Esophagus squamous epithelium (tissue), 5 donors: ENCODE measurements at regions not wholly inside any gene's neighbourhood (a gene's known extent, or its start where the extent isn't known, plus 50 kb on each side); places are given as distances from the start of the nearest gene placed in this dataset.

Experiments
- DNase-seq: peaks from one replicate; lab custom pipeline; 2025; lab: John Stamatoyannopoulos, UW
- H3K27ac ChIP-seq, 4 donors: fragments of 200-600 bp; sonication (generic); one replicate each; pipeline ENCODE4 v1.5.1; 2016 to 2019; ENCODE audit warnings: mild to moderate bottlenecking in 1 of 4
- H3K27me3 ChIP-seq, 4 donors: fragments of 200-600 bp; sonication (generic); 1 replicate in 3 of 4; 2 replicates in 1 of 4; pipeline versions ENCODE4 v1.5.1 to v1.6.0; 2017 to 2021; ENCODE audit warnings: antibody characterized with exemption in 1 of 4
- H3K36me3 ChIP-seq, 3 donors: fragments of 200-600 bp; sonication (generic); one replicate each; pipeline ENCODE4 v1.5.1; 2016 to 2019
- H3K4me1 ChIP-seq, 3 donors: fragments of 200-600 bp; sonication (generic); one replicate each; pipeline ENCODE4 v1.5.1; 2017 to 2019
- H3K4me3 ChIP-seq, 4 donors: fragments of 200-600 bp; sonication (generic); 1 replicate in 3 of 4; 2 replicates in 1 of 4; pipeline ENCODE4 v1.5.1; 2016 to 2019; ENCODE audit warnings: mild to moderate bottlenecking in 2 of 4, moderate library complexity in 1 of 4
- H3K9me3 ChIP-seq, 3 donors: fragments of 200-600 bp; sonication (generic); one replicate each; pipeline ENCODE4 v1.5.1; 2016 to 2019
- POLR2A ChIP-seq, 4 donors: fragments of 450-650 bp; IDR thresholded peaks; one replicate each; pipeline ENCODE4 v1.6.1; 2017; ENCODE audit warnings: antibody characterized with exemption in 4 of 4, mild to moderate bottlenecking in 4 of 4, moderate library complexity in 3 of 4
- WGBS, 2 donors: methylation state at CpG; one replicate each; pipeline ENCODE4 v1.1.5; 2018; 5-methylcytosine and 5-hydroxymethylcytosine counted together
- intact Hi-C: fragments of 100-400 bp; cut with DNase I; formaldehyde crosslinking; loops from one replicate; pipeline ENCODE4 v1.15.0; 2022
- TF ChIP-seq, protein P1 (sequence below), 6 experiments: fragments of 450-650 bp in 4 of 6; fragments of 200-600 bp in 2 of 6; sonication (generic) in 2 of 6; IDR thresholded peaks; one replicate each; pipeline ENCODE4 v1.5.1; 2016 to 2019; ENCODE audit warnings: antibody characterized with exemption in 6 of 6, mild to moderate bottlenecking in 4 of 6, moderate library complexity in 4 of 6
- donor health status: DM: yes; HTN: yes; CAD: no.

GRCh38 chr6:95384988-95385387 lies 192.3 kb upstream of the MANEA start:
- WGBS, 2 donors, result 86 to 87% methylated on average over 6 of the region's 7 CpGs
- Histone ChIP-seq H3K4me1 (no peaks in the 10 kb centered on the region), H3K27ac (no peak overlapping the region), H3K4me3 (no peak overlapping the region), H3K9me3 (peaks cover 0 to 4% (median 0%) of the 10 kb centered on the region in 3 donors), H3K36me3 (no peaks in the 10 kb centered on the region), H3K27me3 (no peaks in the 10 kb centered on the region)
- intact Hi-C loops, result no loop called here
- DNase-seq, result no peak
- TF ChIP-seq POLR2A (IDR thresholded peaks at IDR 0.05), result no peak
- TF ChIP-seq, protein P1, sequence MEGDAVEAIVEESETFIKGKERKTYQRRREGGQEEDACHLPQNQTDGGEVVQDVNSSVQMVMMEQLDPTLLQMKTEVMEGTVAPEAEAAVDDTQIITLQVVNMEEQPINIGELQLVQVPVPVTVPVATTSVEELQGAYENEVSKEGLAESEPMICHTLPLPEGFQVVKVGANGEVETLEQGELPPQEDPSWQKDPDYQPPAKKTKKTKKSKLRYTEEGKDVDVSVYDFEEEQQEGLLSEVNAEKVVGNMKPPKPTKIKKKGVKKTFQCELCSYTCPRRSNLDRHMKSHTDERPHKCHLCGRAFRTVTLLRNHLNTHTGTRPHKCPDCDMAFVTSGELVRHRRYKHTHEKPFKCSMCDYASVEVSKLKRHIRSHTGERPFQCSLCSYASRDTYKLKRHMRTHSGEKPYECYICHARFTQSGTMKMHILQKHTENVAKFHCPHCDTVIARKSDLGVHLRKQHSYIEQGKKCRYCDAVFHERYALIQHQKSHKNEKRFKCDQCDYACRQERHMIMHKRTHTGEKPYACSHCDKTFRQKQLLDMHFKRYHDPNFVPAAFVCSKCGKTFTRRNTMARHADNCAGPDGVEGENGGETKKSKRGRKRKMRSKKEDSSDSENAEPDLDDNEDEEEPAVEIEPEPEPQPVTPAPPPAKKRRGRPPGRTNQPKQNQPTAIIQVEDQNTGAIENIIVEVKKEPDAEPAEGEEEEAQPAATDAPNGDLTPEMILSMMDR (IDR thresholded peaks at IDR 0.05), result no peak

GRCh38 chr6:95387845-95388244 lies 189.5 kb upstream of the MANEA start:
- peaks cover 0 to 4% (median 0%) of the 10 kb centered on the region in 3 donors for H3K9me3 ChIP-seq
- H3K4me3 ChIP-seq, result no peak overlapping the region
- intact Hi-C loops, result no loop called here
- no peak for DNase-seq
- H3K27me3 ChIP-seq, result no peaks in the 10 kb centered on the region
- H3K36me3 ChIP-seq, result no peaks in the 10 kb centered on the region
- no peak overlapping the region for H3K27ac ChIP-seq
- no peaks in the 10 kb centered on the region for H3K4me1 ChIP-seq
- TF ChIP-seq, protein P1 (IDR thresholded peaks at IDR 0.05), result no peak
- TF ChIP-seq POLR2A (IDR thresholded peaks at IDR 0.05), result no peak

DNA sequence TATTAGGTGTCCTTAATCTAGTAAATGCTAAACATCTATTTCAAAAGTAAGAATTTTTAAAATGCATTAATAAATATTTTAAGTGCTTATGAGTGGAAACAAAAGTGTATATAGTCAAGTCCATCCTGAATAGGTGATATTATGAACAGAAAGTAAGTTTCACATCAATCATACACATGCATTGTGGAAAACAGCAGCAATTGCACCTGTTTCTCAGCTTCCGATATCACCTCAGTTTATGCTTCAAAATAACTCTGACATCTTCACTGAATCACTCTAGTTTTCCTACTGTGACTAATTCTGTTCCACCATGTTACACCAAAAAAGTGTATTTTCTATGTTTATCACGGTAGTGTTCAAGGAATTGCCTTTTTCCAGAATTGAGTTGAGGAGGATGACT lies 172.6 kb upstream of the MANEA start:
- Histone ChIP-seq H3K4me1 (no peaks in the 10 kb centered on the region), H3K36me3 (no peaks in the 10 kb centered on the region), H3K27ac (no peak overlapping the region), H3K27me3 (no peaks in the 10 kb centered on the region), H3K9me3 (no peaks in the 10 kb centered on the region), H3K4me3 (no peak overlapping the region)
- no peak for DNase-seq
- WGBS, 2 donors, result 75 to 77% methylated on average over 2 of the region's 2 CpGs
- intact Hi-C loops, result no loop called here
- no peak for TF ChIP-seq POLR2A (IDR thresholded peaks at IDR 0.05)
- TF ChIP-seq, protein P1 (IDR thresholded peaks at IDR 0.05), result no peak

GRCh38 chr6:95408111-95408510 lies 169.2 kb upstream of the MANEA start:
- H3K4me1 ChIP-seq, result no peaks in the 10 kb centered on the region
- intact Hi-C loops, result no loop called here
- no peaks in the 10 kb centered on the region for H3K27me3 ChIP-seq
- no peak overlapping the region for H3K4me3 ChIP-seq
- H3K36me3 ChIP-seq, result no peaks in the 10 kb centered on the region
- H3K9me3 ChIP-seq, result no peaks in the 10 kb centered on the region
- TF ChIP-seq POLR2A (IDR thresholded peaks at IDR 0.05), result no peak
- TF ChIP-seq, protein P1 (IDR thresholded peaks at IDR 0.05), result no peak
- no peak for DNase-seq
- 8 to 16% methylated on average over 1 of the region's 1 CpG for WGBS, 2 donors
- no peak overlapping the region for H3K27ac ChIP-seq

DNA sequence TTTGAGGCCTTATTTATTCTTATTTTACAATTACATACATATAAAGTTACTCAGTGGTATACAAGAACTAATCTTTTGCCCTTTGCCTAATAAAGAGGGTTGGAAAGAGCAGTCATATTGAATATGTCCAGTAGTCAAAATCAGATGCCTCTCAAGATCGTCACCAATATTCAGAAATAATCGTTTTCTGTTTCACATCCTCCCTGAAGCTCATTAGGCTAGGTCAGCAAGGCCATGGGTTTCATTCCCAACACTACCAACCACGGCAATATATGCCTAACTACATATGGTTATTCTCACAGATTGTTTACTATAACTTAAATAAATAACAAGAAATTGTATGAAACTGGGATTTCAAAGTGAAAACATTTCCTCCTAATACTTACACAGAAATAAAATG lies 167.2 kb upstream of the MANEA start:
- H3K4me1 ChIP-seq, result no peaks in the 10 kb centered on the region
- H3K4me3 ChIP-seq, result no peak overlapping the region
- WGBS, 2 donors, result 28 to 59% methylated on average over 3 of the region's 3 CpGs
- intact Hi-C loops, result no loop called here
- TF ChIP-seq, protein P1 (IDR thresholded peaks at IDR 0.05), result no peak
- TF ChIP-seq POLR2A (IDR thresholded peaks at IDR 0.05), result no peak
- no peak overlapping the region for H3K27ac ChIP-seq
- no peaks in the 10 kb centered on the region for H3K36me3 ChIP-seq
- H3K9me3 ChIP-seq, result no peaks in the 10 kb centered on the region
- no peak for DNase-seq
- H3K27me3 ChIP-seq, result no peaks in the 10 kb centered on the region
